Aorta (tissue), 5 donors: ENCODE measurements at regions not wholly inside any gene's neighbourhood (a gene's known extent, or its start where the extent isn't known, plus 50 kb on each side); places are given as distances from the start of the nearest gene placed in this dataset.

ENCODE experiments used
- ATAC-seq: fragments of 200-7000 bp; cut with Tn5 transposase; one replicate; pipeline ENCODE4 v1.9.1; 2022; ENCODE audit warnings: moderate library complexity; ENCODE audit not compliant: low FRiP score
- DNase-seq, 2 donors: peaks; one replicate each; pipeline ENCODE4 v3.0.0-alpha.2; 2020
- H3K27ac ChIP-seq, 2 donors: one replicate each; pipeline ENCODE4 v1.5.1; 2013; ENCODE audit warnings: low read length in 2 of 2, mild to moderate bottlenecking in 2 of 2, moderate library complexity in 2 of 2, control low read depth in 1 of 2, inconsistent platforms in 1 of 2, low read depth in 1 of 2
- H3K27me3 ChIP-seq, 2 donors: one replicate each; pipeline ENCODE4 v1.6.1; 2013; ENCODE audit warnings: control low read depth in 1 of 2, low read length in 1 of 2, mild to moderate bottlenecking in 1 of 2, moderate library complexity in 1 of 2; ENCODE audit not compliant: insufficient read depth in 2 of 2, control insufficient read depth in 1 of 2
- H3K36me3 ChIP-seq, 2 donors: one replicate each; pipeline ENCODE4 v1.6.1; 2013; ENCODE audit warnings: control low read depth in 1 of 2, low read length in 1 of 2, mild to moderate bottlenecking in 1 of 2; ENCODE audit not compliant: insufficient read depth in 2 of 2, control insufficient read depth in 1 of 2
- H3K4me1 ChIP-seq, 2 donors: one replicate each; pipeline ENCODE4 v1.6.1; 2013; ENCODE audit warnings: low read length in 2 of 2, control low read depth in 1 of 2, mild to moderate bottlenecking in 1 of 2, moderate library complexity in 1 of 2; ENCODE audit not compliant: insufficient read depth in 2 of 2, control insufficient read depth in 1 of 2
- H3K4me3 ChIP-seq, 2 donors: one replicate each; pipeline ENCODE4 v1.5.1; 2013; ENCODE audit warnings: low read length in 2 of 2, control low read depth in 1 of 2, mild to moderate bottlenecking in 1 of 2
- H3K9me3 ChIP-seq: one replicate; pipeline ENCODE4 v1.6.1; 2013; ENCODE audit warnings: mild to moderate bottlenecking, low read length; ENCODE audit not compliant: control insufficient read depth
- WGBS, 2 donors: extraction: QIAGEN DNeasy Blood & Tissue Kit; methylation state at CpG; one replicate each; pipeline ENCODE4 v1.1.7; 2013; 5-methylcytosine and 5-hydroxymethylcytosine counted together
- intact Hi-C, 2 donors: fragments of 100-400 bp; cut with DNase I; formaldehyde crosslinking; loops; one replicate each; pipeline versions ENCODE4 v1.14.2 to v1.15.0; 2022
- donor health status: healthy with polysubstance abuse.
- donor health status: Bipolar disorder and iron deficiency.
- donor health status: DM: no; HTN: no; CAD: no.
- donor health status: DM: no; HTN: no; CAD: no.
- donor health status: DM: yes; HTN: yes; CAD: no.

GRCh38 chr13:73602295-73602694, 531.9 kb downstream of the KLF12 start:
- intact Hi-C loops: no loop called here
- DNase-seq: no peak
- Histone ChIP-seq H3K4me1 (no peaks in the 10 kb centered on the region), H3K9me3 (peaks cover 3% of the 10 kb centered on the region), H3K4me3 (no peak overlapping the region), H3K27ac (no peak overlapping the region), H3K27me3 (no peaks in the 10 kb centered on the region), H3K36me3 (no peaks in the 10 kb centered on the region)
- ATAC-seq: no peak
- 78 to 81% methylated on average over 5 of the region's 5 CpGs for WGBS, 2 donors

- 84 to 90% methylated on average over 1 of the region's 1 CpG for WGBS, 2 donors
- ATAC-seq: no peak
- Histone ChIP-seq H3K4me3 (no peak overlapping the region), H3K9me3 (peaks cover 3% of the 10 kb centered on the region), H3K36me3 (no peaks in the 10 kb centered on the region), H3K27me3 (no peaks in the 10 kb centered on the region), H3K27ac (no peak overlapping the region), H3K4me1 (no peaks in the 10 kb centered on the region)
- intact Hi-C loops: no loop called here
- no peak for DNase-seq
These were observed 532.5 kb downstream of the KLF12 start for GRCh38 chr13:73601708-73602107.

GRCh38 chr13:73599232-73600128, 534.7 kb downstream of the KLF12 start:
- WGBS, 2 donors: 90 to 94% methylated on average over 9 of the region's 9 CpGs
- Histone ChIP-seq H3K27me3 (no peaks in the 10 kb centered on the region), H3K9me3 (peaks cover 3% of the 10 kb centered on the region), H3K4me1 (no peaks in the 10 kb centered on the region), H3K36me3 (no peaks in the 10 kb centered on the region), H3K27ac (no peak overlapping the region), H3K4me3 (no peak overlapping the region)
- DNase-seq (no peak), ATAC-seq (no peak)
- intact Hi-C loops: no loop called here

- no peak for DNase-seq
These were observed 536.0 kb downstream of the KLF12 start for GRCh38 chr13:73598020-73598712.

GRCh38 chr13:73596382-73596781, 537.6 kb downstream of the KLF5 start:
- no peak for DNase-seq
- WGBS, 2 donors: 74 to 80% methylated on average over 1 of the region's 1 CpG
- Histone ChIP-seq H3K4me1 (no peaks in the 10 kb centered on the region), H3K9me3 (no peaks in the 10 kb centered on the region), H3K27me3 (no peaks in the 10 kb centered on the region), H3K4me3 (no peak overlapping the region), H3K36me3 (no peaks in the 10 kb centered on the region), H3K27ac (no peak overlapping the region)
- ATAC-seq: no peak
- intact Hi-C loops: no loop called here

More at GRCh38 chr13:73598020-73598712, 536.0 kb downstream of the KLF12 start:
- ATAC-seq: no peak
- Histone ChIP-seq H3K9me3 (no peaks in the 10 kb centered on the region), H3K36me3 (no peaks in the 10 kb centered on the region), H3K4me1 (no peaks in the 10 kb centered on the region), H3K27me3 (no peaks in the 10 kb centered on the region), H3K4me3 (no peak overlapping the region), H3K27ac (no peak overlapping the region)
- 61 to 64% methylated on average over 3 of the region's 3 CpGs for WGBS, 2 donors
- intact Hi-C loops: no loop called here

- intact Hi-C loops: no loop called here
These were observed 534.5 kb downstream of the KLF5 start for GRCh38 chr13:73593199-73593765.

GRCh38 chr13:73591861-73592260, 533.1 kb downstream of the KLF5 start:
- DNase-seq: no peak
- Histone ChIP-seq H3K4me3 (no peak overlapping the region), H3K27me3 (no peaks in the 10 kb centered on the region), H3K4me1 (no peaks in the 10 kb centered on the region), H3K27ac (no peak overlapping the region), H3K36me3 (no peaks in the 10 kb centered on the region), H3K9me3 (no peaks in the 10 kb centered on the region)
- 93 to 98% methylated on average over 6 of the region's 6 CpGs for WGBS, 2 donors
- intact Hi-C loops: no loop called here
- no peak for ATAC-seq

More at GRCh38 chr13:73593199-73593765, 534.5 kb downstream of the KLF5 start:
- no peak overlapping the region for H3K27ac ChIP-seq
- no peak for DNase-seq
- WGBS, 2 donors: 93 to 94% methylated on average over 6 of the region's 6 CpGs
- no peak for ATAC-seq
- H3K36me3 ChIP-seq: no peaks in the 10 kb centered on the region
- H3K27me3 ChIP-seq: no peaks in the 10 kb centered on the region
- H3K4me1 ChIP-seq: no peaks in the 10 kb centered on the region
- H3K4me3 ChIP-seq: no peak overlapping the region
- H3K9me3 ChIP-seq: no peaks in the 10 kb centered on the region

GRCh38 chr13:73590795-73591194, 532.0 kb downstream of the KLF5 start:
- DNase-seq (no peak), ATAC-seq (no peak)
- Histone ChIP-seq H3K27ac (no peak overlapping the region), H3K9me3 (no peaks in the 10 kb centered on the region), H3K36me3 (no peaks in the 10 kb centered on the region), H3K27me3 (no peaks in the 10 kb centered on the region), H3K4me3 (no peak overlapping the region), H3K4me1 (no peaks in the 10 kb centered on the region)
- intact Hi-C loops: no loop called here
